ENCODE measurements at regions not wholly inside any gene's neighbourhood (a gene's known extent, or its start where the extent isn't known, plus 50 kb on each side); places are given as distances from the start of the nearest gene placed in this dataset.

GRCh38 chr7:31253532-31253931 lies 87.0 kb downstream of the NEUROD6 start:
- Histone ChIP-seq H3K4me3 (no peak overlapping the region), H3K27ac (no peak overlapping the region), H3K36me3 (no peaks in the 10 kb centered on the region), H3K9me3 (no peaks in the 10 kb centered on the region), H3K27me3 (replicated peaks in 1 of 7) (peaks cover 0 to 4% (median 0%) of the 10 kb centered on the region in 7 donors), H3K4me1 (no peaks in the 10 kb centered on the region)
- no peak for DNase-seq
- TF ChIP-seq, protein P1, sequence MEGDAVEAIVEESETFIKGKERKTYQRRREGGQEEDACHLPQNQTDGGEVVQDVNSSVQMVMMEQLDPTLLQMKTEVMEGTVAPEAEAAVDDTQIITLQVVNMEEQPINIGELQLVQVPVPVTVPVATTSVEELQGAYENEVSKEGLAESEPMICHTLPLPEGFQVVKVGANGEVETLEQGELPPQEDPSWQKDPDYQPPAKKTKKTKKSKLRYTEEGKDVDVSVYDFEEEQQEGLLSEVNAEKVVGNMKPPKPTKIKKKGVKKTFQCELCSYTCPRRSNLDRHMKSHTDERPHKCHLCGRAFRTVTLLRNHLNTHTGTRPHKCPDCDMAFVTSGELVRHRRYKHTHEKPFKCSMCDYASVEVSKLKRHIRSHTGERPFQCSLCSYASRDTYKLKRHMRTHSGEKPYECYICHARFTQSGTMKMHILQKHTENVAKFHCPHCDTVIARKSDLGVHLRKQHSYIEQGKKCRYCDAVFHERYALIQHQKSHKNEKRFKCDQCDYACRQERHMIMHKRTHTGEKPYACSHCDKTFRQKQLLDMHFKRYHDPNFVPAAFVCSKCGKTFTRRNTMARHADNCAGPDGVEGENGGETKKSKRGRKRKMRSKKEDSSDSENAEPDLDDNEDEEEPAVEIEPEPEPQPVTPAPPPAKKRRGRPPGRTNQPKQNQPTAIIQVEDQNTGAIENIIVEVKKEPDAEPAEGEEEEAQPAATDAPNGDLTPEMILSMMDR (IDR thresholded peaks at IDR 0.05 in 8 of 11, conservative IDR thresholded peaks at IDR 0.05 in 3 of 11), result no peak
- TF ChIP-seq POLR2A (IDR thresholded peaks at IDR 0.05), result no peak
- intact Hi-C loops (cut with DNase I; ENCODE audit: low total_unique reads), result no loop called here
- WGBS, 5 donors, result 76 to 90% (median 79%) methylated on average over 4 of the region's 4 CpGs

- no peak overlapping the region for H3K27ac ChIP-seq
- intact Hi-C loops (cut with DNase I; ENCODE audit: low total_unique reads), result no loop called here
- no peaks in the 10 kb centered on the region for H3K36me3 ChIP-seq
- peaks cover 0 to 4% (median 0%) of the 10 kb centered on the region in 7 donors for H3K27me3 ChIP-seq (replicated peaks in 1 of 7)
- H3K9me3 ChIP-seq, result no peaks in the 10 kb centered on the region
- H3K4me1 ChIP-seq, result no peaks in the 10 kb centered on the region
- 60 to 74% (median 69%) methylated on average over 8 of the region's 8 CpGs for WGBS, 5 donors
- TF ChIP-seq, protein P1 (IDR thresholded peaks at IDR 0.05 in 8 of 11, conservative IDR thresholded peaks at IDR 0.05 in 3 of 11), result no peak
- TF ChIP-seq POLR2AphosphoS5 (IDR thresholded peaks at IDR 0.05), result no peak
- TF ChIP-seq POLR2A (IDR thresholded peaks at IDR 0.05), result no peak
- no peak for DNase-seq
- H3K4me3 ChIP-seq, result no peak overlapping the region
Observed at GRCh38 chr7:31251441-31251840, 89.1 kb downstream of the NEUROD6 start.

DNA sequence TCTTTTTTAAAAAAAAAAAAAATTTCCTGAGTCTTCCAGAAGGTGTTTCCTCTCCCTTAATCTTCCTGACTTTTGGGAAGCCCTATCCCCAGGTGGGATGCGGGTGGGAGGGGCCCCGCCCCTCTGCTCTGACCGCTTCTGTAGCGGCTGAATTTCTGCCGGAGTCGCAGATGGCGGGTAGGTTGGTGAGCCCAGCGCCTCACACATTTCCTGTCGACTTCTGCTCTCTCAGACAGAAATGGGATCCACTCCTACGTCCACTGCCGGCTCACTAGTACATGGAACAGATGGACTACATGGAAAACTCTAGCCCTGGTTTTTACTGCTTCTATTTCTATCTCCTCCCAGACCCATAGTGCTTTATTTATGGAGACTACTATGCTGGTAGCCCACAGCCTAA lies 90.9 kb downstream of the NEUROD6 start:
- intact Hi-C loops (cut with DNase I; ENCODE audit: low total_unique reads), result no loop called here
- no peak overlapping the region for H3K27ac ChIP-seq
- peaks cover 0 to 4% (median 0%) of the 10 kb centered on the region in 7 donors for H3K27me3 ChIP-seq (replicated peaks in 1 of 7)
- no peak for DNase-seq
- H3K36me3 ChIP-seq, result no peaks in the 10 kb centered on the region
- WGBS, 5 donors, result 22 to 40% (median 26%) methylated on average over 11 of the region's 11 CpGs
- H3K4me3 ChIP-seq, result no peak overlapping the region
- H3K4me1 ChIP-seq, result no peaks in the 10 kb centered on the region
- TF ChIP-seq, protein P1 (IDR thresholded peaks at IDR 0.05 in 8 of 11, conservative IDR thresholded peaks at IDR 0.05 in 3 of 11), result no peak
- TF ChIP-seq POLR2AphosphoS5 (IDR thresholded peaks at IDR 0.05) (no peak), POLR2A (IDR thresholded peaks at IDR 0.05) (no peak)
- H3K9me3 ChIP-seq, result no peaks in the 10 kb centered on the region

DNA sequence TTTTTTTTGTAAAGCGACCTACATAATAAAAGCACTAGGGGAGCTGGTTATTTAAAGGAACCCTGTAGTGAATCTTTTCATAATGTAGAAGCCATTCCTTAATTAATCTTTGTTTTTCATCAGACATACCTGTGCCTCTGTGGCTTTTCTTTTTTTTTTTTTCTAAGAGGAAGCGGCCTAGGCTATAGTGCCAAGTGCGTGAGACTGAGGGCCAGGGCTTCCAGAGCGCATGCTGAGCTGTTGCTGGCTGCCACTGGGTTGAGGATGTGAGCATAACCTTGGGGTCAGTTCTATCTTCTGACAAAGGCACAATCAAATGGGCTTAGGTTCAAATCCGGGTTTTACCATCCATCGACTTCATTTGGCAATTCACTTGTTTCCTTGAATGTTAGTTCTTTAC lies 103.7 kb downstream of the NEUROD6 start:
- no peak overlapping the region for H3K4me3 ChIP-seq
- no peaks in the 10 kb centered on the region for H3K36me3 ChIP-seq
- intact Hi-C loops (cut with DNase I; ENCODE audit: low total_unique reads), result no loop called here
- no peak overlapping the region for H3K27ac ChIP-seq
- TF ChIP-seq, protein P1 (IDR thresholded peaks at IDR 0.05 in 8 of 11, conservative IDR thresholded peaks at IDR 0.05 in 3 of 11), result no peak
- TF ChIP-seq POLR2A (IDR thresholded peaks at IDR 0.05) (no peak), POLR2AphosphoS5 (IDR thresholded peaks at IDR 0.05) (no peak)
- DNase-seq, result no peak
- no peaks in the 10 kb centered on the region for H3K27me3 ChIP-seq (replicated peaks in 1 of 7)
- no peaks in the 10 kb centered on the region for H3K4me1 ChIP-seq
- WGBS, 5 donors, result 86 to 95% (median 89%) methylated on average over 6 of the region's 6 CpGs
- H3K9me3 ChIP-seq, result peaks cover 0 to 7% (median 0%) of the 10 kb centered on the region in 8 donors
